RPMI8226 (cell line): ENCODE measurements at regions not wholly inside any gene's neighbourhood (a gene's known extent, or its start where the extent isn't known, plus 50 kb on each side); places are given as distances from the start of the nearest gene placed in this dataset.
"Not testable (repeated sequence)": the region's sequence is repeated elsewhere in the genome, so short reads cannot be mapped to it uniquely, and the experiment has no call there.

Experiments
- DNase-seq: peaks from one replicate; pipeline ENCODE4 v3.0.0-alpha.2; 2015

DNA sequence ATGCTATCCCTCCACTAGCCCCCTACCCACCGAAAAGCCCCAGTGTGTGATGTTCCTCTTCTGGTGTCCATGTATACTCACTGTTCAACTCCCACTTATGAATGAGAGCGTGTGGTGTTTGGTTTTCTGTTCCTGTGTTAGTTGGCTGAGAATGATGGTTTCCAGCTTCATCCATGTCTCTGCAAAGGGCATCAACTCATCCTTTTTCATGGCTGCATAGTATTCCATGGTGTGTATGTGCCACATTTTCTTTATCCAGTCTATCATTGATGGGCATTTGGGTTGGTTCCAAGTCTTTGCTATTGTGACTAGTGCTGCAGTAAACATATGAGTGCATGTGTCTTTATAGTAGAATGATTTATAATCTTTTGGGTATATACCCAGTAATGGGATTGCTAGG, 599.3 kb upstream of the B3GAT1 start:
- DNase-seq = not testable (repeated sequence)

GRCh38 chr11:135009125-135009524, 597.1 kb upstream of the B3GAT1 start:
- no peak for DNase-seq

- no peak for DNase-seq
Measured at GRCh38 chr11:135008412-135008811, 596.4 kb upstream of the B3GAT1 start.

GRCh38 chr11:135008001-135008405, 596.0 kb upstream of the B3GAT1 start:
- no peak for DNase-seq

DNA sequence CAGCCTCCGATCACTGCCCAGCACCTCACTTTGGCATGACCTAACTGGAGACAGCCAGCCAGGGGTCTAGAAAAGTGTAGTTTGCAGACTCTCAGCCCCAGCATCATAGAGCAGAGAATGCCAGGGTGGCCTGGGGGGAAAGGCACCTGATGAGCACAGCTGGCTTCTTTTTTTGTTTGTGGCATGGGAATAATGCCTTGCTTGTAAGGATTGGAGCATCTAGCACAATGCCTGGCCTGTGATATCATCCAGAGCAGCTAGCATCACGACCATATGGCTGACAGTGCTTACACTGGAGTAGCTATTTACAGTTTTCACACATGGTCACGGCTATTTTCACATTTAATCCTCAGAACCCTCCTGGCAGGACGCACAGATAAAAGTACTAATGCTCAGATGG, 594.8 kb upstream of the B3GAT1 start:
- no peak for DNase-seq

GRCh38 chr11:135004495-135004894, 592.5 kb upstream of the B3GAT1 start:
- no peak for DNase-seq

DNA sequence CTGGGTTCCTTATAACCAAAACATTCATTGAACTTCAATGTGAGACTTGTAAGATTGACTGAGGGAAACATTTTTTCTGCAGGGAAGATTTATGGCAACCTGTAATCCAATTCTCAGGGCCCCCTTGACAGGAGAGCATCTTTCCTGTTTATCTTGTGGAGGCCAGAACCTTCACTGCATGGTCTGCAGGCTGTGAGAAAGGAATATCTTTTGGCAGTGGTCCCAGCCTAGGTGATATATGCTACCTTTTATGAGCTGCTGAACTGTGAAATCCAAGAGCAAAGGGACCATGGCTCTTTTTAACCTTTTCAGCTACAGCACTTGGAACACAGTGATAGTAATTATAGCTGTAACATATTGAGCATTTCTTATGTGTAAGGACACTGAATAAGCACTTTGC, 590.2 kb upstream of the B3GAT1 start:
- DNase-seq = no peak

GRCh38 chr11:135001581-135001980, 589.5 kb upstream of the B3GAT1 start:
- no peak for DNase-seq

DNA sequence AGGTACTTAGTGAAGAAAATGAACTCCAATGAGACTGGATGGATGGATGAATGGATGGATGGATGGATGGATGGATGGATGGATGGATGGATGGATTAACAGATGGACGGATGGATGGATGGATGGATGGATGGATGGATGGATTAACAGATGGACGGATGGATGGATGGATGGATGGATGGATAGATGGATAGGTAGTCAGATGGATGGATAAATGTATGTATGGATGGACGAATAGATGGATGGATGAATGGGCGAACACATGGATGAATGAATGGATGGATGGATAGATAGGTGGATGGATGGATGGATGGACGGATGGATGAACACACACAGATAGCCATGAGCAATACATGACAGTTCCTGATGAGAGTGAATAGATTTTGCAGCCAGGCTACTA, 589.0 kb upstream of the B3GAT1 start:
- not testable (repeated sequence) for DNase-seq

DNA sequence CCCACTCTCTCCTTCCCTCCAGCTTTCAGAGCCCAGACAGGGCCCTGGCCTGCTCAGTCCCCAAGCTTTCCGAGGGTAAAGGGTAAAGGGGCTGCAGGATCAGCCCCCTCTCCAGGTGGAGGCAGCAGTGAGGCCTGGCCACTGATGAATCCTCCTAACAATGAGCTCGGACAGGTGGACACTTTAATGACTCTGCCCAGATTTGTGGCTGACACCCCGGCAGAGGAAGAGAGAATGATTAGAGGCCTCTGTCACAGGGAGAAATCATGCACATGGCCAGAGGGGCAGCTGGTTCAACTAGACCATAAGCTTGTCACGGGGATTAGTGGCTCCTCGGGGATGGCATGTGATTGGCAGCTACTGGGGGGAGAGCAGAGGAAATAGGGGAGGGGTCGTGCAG, 587.5 kb upstream of the B3GAT1 start:
- no peak for DNase-seq

DNA sequence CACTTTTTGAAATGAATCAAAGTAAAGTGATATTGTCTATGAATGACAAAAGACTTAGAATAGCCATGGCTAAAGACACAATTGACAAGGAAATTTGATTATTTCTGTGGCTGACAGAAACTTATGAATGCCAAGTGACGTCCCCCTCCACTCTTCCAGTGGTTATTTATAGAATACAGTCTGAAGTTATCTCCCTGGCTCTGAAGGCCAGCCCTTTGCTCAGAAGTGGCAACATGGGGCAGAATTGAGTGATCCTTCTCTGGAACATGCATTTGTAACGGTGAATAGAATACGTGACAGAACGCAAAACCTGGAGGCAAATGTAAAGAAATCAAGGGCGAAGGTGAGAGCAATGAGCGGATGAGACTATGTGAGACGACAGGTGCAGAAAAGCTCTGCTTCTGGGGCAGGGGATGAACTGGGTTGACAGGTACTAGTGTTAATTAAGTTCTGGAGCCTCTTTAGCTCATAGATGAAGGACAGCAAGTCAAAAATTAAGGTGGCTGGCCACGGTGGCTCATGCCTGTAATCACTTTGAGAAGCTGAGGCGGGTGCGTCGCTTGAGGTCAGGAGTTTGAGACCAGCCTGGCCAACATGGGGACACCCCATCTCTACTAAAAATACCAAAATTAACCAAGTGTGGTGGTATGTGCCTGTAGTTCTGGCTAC, 585.7 kb upstream of the B3GAT1 start:
- DNase-seq = no peak

DNA sequence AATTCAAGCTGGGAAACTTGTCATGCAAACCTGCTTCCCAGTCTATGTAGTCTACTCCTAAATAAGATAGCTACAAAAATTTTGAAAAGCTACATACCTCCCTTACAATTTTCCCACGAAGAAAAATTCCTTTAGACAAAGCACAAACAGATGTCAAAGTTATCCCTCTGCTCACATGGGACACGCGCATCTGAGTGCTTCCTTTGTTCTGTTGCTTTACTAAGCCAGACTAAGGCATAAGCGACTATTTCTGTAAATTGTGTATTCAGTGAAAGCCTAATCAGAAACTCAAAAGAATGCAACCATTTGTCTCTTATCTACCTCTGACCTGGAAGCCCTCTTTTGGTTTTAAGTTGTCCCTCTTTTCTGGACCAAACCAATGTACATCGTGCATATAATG, 583.7 kb upstream of the B3GAT1 start:
- DNase-seq = no peak

- DNase-seq = no peak
Measured at GRCh38 chr11:134994431-134994830, 582.4 kb upstream of the B3GAT1 start.

- no peak for DNase-seq
Measured at GRCh38 chr11:134993691-134994243, 581.7 kb upstream of the B3GAT1 start.

GRCh38 chr11:134992981-134993380, 580.9 kb upstream of the B3GAT1 start:
- DNase-seq = no peak

DNA sequence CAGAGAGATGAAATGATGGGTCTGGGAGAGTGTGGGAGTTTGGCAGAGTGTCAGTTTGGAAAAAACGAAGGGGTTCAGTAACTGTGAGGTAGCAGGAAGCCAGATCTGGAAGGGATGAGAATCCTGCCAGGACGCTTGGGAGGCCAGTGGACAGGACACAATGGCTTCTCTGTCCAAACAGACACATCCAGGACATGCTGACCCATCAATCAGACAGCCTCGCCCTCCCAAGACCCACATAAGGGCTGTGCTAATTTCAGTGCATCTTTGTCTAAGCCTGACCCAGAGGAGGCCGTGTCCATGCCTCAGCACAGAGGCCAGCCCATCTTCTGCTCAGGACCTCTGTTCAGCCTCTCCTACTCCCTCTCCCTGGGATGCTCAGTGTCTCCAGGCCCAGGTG, 576.5 kb upstream of the B3GAT1 start:
- DNase-seq = no peak

DNA sequence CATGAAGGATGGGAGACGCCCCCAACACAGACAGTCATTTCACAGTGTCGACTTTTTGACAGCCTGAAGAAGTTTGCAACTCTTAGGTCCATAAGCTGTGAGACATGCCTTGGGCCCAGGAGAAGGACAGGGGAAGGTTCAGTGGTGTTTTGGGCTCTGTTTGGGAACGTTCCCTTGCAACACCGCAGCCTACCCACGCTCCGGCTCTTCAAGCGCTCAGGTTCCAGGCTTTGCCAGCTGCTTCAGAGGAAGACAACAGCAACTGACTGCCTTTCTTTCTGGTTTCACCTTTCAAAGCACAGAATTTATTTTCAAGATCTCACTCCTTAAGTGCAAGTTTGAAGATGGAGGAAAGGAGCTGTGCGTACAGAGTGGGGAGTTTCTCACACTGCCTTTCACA, 575.8 kb upstream of the B3GAT1 start:
- DNase-seq = no peak

GRCh38 chr11:134987223-134987768, 575.3 kb upstream of the B3GAT1 start:
- no peak for DNase-seq

- DNase-seq = no peak
Measured at GRCh38 chr11:134984421-134984820, 572.4 kb upstream of the B3GAT1 start.

GRCh38 chr11:134982432-134982831, 570.4 kb upstream of the B3GAT1 start:
- not testable (repeated sequence) for DNase-seq

DNA sequence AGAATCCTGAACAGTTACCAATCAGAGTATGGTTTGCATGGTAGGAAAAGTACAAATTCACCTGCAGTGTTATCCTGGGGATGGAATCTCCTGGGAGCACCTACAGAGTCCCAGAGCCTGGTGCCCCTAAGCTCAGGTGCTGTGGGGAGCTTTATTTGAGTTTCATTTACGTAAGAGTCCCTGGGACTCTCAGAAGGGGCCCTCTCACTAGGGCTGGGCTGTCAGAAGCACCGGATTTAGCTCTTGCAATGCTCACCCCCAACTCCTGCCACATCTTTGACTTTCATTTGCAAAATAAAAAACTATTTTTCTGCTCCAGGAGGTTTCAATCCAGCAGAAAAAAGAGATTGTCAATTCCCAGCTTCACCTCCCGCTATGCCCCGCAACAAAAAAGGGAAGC, 569.8 kb upstream of the B3GAT1 start:
- no peak for DNase-seq

DNA sequence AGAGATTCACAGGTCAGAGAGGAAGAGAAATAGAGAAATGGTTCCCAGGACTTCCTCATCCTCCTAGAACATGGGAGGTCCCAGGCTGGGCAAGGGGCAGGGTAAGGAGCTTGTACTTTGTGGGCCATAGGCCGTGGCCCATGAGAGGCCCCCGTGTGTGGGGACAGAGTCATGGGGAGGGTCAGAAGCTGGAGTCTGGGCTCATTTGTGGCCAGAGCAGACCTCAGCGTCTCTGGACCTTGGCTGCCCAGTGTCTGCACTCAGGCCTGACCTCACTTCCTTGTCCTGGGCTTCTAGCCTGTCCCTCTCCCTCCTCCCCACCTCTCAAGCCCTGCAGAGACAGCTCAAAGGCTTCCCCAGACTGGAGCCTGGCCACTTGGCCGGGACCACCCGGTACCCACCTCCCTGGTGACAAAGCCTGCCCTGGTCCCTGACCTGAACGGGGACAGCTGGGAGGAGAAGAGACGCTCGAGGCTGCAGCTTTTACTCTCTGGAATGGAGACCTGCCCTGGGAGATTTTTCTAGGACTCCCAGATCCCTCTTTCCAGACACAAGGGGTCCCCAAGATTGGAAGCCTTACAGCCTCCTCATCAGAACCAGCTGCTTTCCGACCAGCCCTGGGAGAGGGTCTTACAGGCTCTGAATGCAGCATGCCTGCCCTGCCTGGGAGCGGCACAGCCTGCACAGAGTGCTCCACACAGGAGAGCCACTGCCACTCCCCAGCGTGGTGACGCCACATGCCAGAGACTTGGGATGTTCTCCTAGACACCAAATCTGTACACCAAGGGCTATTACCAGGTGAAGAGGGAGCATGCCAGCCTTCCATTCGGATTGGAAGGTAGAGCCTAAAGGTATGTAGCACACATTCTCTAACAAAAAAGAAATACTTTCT, 569.0 kb upstream of the B3GAT1 start:
- no peak for DNase-seq

DNA sequence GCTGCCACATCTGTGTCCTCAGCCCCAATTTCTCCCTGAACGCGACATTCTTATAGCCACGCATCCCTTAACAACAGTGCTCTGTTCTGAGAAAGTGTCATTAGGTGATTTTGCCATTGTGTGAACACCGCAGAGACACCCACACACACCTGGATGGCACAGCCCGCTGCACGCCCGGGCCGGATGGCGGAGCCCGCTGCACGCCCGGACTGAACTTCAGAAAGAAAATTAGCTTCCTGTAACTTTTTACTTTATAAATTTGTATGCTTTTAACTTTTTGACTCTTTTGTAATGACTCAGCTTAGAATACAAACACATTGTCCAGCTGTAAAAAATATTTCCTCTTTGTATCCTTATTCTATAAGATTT, 567.0 kb upstream of the B3GAT1 start:
- not testable (repeated sequence) for DNase-seq
